Bronchial epithelial cell (primary cell): ENCODE measurements at regions not wholly inside any gene's neighbourhood (a gene's known extent, or its start where the extent isn't known, plus 50 kb on each side); places are given as distances from the start of the nearest gene placed in this dataset.

Experiments used
- DNase-seq: peaks from one replicate; pipeline ENCODE4 v3.0.0-alpha.2; 2010; ENCODE audit warnings: low read depth
- FAIRE-seq: peaks from 2 replicates; lab custom pipeline; 2011; peaks lifted over from hg19 to GRCh38; lab: Jason Lieb, UNC
- H3K27me3 ChIP-seq: 2 replicates; pipeline ENCODE4 v1.5.1; 2011; ENCODE audit warnings: low read length; ENCODE audit not compliant: control insufficient read depth, insufficient read depth
- H3K36me3 ChIP-seq: 2 replicates; pipeline ENCODE4 v1.5.1; 2011; ENCODE audit warnings: low read length; ENCODE audit not compliant: control insufficient read depth, insufficient read depth
- H3K4me3 ChIP-seq: 2 replicates; pipeline ENCODE4 v1.5.1; 2011; ENCODE audit warnings: mild to moderate bottlenecking, low read depth, low read length, control low read depth
- CTCF ChIP-seq: IDR thresholded peaks from 2 replicates; pipeline ENCODE4 v1.5.1; 2011; ENCODE audit warnings: mild to moderate bottlenecking, moderate library complexity, low read length, control low read depth, inconsistent platforms; ENCODE audit not compliant: insufficient read depth, severe bottlenecking

DNA sequence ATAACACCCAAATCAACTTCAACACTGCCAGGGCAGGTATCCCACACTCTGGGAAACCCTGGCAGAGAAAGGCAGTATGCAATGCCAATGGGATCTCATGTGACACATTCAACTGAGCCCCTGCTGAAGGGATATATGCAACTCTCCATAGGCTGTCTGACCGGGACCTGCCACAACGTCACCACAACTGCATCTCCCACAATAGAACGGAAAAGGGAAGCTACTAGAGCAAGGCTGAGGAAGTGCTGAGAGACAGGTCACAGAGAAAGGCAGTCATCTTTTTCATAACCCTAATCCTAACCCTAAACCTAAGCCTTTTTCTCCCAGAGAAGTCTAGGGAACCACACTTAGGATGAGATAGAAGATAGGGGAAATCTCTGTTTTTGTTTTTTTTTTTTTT lies 345.9 kb upstream of the CD180 start:
- Histone ChIP-seq H3K27me3 (no peaks in the 10 kb centered on the region), H3K4me3 (no peak overlapping the region), H3K36me3 (no peaks in the 10 kb centered on the region)
- TF ChIP-seq CTCF, result no peak
- FAIRE-seq, result no peak
- DNase-seq, result no peak

DNA sequence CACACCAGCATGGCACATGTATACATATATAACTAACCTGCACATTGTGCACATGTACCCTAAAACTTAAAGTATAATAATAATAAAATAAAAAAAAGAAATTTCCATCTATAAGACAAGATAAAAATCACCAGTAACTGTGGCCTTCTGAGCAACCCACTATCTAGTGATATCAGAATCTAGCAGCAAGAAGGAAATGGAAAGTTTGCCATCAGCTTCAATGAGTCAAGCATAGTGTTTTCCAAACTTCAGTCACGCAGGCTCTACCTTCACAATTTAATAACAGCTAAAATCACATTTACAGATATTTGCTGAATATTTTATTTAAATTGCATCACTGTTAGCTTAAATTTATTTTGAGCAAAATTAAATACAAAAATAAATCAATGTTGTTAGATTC lies 345.3 kb upstream of the CD180 start:
- H3K27me3 ChIP-seq, result no peaks in the 10 kb centered on the region
- TF ChIP-seq CTCF, result no peak
- FAIRE-seq, result no peak
- H3K4me3 ChIP-seq, result no peak overlapping the region
- no peaks in the 10 kb centered on the region for H3K36me3 ChIP-seq
- DNase-seq, result no peak

- Histone ChIP-seq H3K27me3 (no peaks in the 10 kb centered on the region), H3K4me3 (no peak overlapping the region), H3K36me3 (no peaks in the 10 kb centered on the region)
- no peak for DNase-seq
- TF ChIP-seq CTCF, result no peak
- no peak for FAIRE-seq
These were observed 342.4 kb upstream of the CD180 start for GRCh38 chr5:67538855-67539506.

DNA sequence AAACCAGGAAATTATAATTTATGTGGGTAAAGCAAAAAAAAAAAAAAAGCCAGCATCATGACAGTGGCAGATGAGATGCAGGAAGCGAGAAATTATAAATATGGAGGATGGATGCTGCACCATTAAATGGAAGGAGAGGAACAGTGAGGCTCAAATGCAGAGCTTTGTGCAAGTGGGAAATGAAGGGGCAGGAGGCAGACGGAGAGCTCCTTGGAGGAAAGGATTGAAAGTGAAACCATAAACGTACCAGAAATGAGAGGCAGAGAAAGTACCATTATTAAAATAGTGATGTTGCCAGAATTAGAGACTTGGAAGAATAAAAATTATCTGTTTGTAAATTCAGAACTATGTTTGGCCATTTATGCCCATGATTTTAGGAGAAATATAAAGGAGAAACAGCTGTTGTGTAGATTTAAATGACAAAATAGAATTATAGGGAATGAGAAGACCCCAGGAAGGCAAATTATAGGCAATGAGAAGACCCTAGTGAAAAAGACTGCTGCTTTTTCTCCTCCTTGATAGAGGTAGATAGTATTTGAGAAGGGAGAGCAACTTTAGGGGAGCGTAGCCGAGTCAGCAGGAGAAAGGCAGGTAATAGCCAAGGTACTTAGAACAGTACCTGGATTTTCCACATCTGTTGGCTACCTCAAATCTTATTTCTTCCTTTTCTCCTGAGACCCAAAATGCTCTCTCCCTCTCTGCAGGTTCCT lies 341.0 kb upstream of the CD180 start:
- no peak for FAIRE-seq
- Histone ChIP-seq H3K36me3 (no peaks in the 10 kb centered on the region), H3K27me3 (no peaks in the 10 kb centered on the region), H3K4me3 (no peak overlapping the region)
- no peak for DNase-seq
- TF ChIP-seq CTCF, result no peak

DNA sequence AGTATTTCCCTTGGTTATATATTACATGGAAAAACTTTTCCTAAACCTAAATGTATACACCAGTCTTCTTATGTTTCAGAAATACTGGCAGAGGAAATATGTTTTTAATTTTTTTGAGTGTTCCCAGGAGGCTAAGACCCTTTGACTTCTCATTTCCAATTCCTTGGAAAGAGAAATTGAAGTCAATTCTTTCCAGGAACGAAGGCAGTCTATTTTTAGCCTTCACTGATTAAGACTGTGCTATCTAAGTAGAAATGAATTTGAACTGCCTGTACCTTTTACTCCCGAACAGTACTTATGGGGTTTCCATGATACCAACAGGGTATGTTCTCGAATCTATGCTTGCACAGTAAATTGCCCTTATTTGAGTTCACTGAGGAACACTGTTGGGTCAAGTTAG lies 340.3 kb upstream of the CD180 start:
- FAIRE-seq, result no peak

More for the DNA sequence above, 340.3 kb upstream of the CD180 start:
- no peak overlapping the region for H3K4me3 ChIP-seq
- H3K27me3 ChIP-seq, result no peaks in the 10 kb centered on the region
- no peak for TF ChIP-seq CTCF
- DNase-seq, result no peak
- no peaks in the 10 kb centered on the region for H3K36me3 ChIP-seq
